ENCODE measurements at regions not wholly inside any gene's neighbourhood (a gene's known extent, or its start where the extent isn't known, plus 50 kb on each side); places are given as distances from the start of the nearest gene placed in this dataset.

DNA sequence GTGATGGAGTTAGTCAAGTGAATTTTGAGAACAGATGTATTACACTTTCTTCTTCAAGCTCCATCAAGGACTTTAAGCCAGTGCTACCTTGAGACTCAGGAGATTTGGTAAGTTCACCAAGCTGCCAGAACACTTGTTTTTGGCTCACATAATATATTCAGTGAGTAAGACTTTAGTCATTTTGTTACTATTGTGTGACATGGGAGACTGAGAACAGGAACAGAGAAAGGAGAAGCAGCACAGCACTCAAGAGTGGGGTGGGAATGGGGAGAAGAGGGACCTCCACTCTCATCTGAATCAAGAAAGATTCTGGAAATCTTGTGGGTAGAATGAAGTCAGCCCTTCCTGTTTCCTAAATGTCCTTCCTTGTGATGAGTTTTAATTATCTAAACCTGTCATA lies 87.3 kb upstream of the TET2 start:
- TF ChIP-seq, protein P1, sequence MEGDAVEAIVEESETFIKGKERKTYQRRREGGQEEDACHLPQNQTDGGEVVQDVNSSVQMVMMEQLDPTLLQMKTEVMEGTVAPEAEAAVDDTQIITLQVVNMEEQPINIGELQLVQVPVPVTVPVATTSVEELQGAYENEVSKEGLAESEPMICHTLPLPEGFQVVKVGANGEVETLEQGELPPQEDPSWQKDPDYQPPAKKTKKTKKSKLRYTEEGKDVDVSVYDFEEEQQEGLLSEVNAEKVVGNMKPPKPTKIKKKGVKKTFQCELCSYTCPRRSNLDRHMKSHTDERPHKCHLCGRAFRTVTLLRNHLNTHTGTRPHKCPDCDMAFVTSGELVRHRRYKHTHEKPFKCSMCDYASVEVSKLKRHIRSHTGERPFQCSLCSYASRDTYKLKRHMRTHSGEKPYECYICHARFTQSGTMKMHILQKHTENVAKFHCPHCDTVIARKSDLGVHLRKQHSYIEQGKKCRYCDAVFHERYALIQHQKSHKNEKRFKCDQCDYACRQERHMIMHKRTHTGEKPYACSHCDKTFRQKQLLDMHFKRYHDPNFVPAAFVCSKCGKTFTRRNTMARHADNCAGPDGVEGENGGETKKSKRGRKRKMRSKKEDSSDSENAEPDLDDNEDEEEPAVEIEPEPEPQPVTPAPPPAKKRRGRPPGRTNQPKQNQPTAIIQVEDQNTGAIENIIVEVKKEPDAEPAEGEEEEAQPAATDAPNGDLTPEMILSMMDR (IDR thresholded peaks at IDR 0.05; ENCODE audit: low read depth, low read length) = no peak
- no peak for DNase-seq (ENCODE audit: extremely low read depth, low read depth)

DNA sequence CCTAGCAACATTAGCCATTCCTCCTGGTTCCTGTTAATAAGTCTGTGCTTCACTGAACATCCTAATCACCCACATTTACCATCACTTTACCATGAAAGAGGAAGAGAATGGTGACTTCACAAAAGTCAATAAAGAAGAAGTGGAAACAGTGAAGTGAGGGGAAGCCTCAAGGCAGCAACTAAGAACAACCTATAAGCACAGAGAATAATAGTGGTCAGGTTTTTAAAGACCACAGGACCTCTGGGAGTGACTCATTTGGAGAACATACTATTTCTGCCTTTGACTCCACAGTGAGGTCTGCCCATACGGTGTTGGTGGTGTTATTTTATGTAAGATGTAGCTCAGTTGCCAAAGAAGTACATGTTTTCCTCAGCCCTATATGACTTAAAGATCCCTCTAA lies 86.0 kb upstream of the TET2 start:
- TF ChIP-seq, protein P1 (IDR thresholded peaks at IDR 0.05; ENCODE audit: low read depth, low read length) = no peak
- DNase-seq (ENCODE audit: extremely low read depth, low read depth) = no peak

GRCh38 chr4:105061136-105061696 lies 85.5 kb upstream of the TET2 start:
- no peak for DNase-seq (ENCODE audit: extremely low read depth, low read depth)
- TF ChIP-seq, protein P1 (IDR thresholded peaks at IDR 0.05; ENCODE audit: low read depth, low read length) = no peak

GRCh38 chr4:105061731-105062130 lies 84.9 kb upstream of the TET2 start:
- TF ChIP-seq, protein P1 (IDR thresholded peaks at IDR 0.05; ENCODE audit: low read depth, low read length) = no peak
- no peak for DNase-seq (ENCODE audit: extremely low read depth, low read depth)

GRCh38 chr4:105066401-105066800 lies 80.3 kb upstream of the TET2 start:
- DNase-seq (ENCODE audit: extremely low read depth, low read depth) = no peak
- TF ChIP-seq, protein P1 (IDR thresholded peaks at IDR 0.05; ENCODE audit: low read depth, low read length) = no peak

DNA sequence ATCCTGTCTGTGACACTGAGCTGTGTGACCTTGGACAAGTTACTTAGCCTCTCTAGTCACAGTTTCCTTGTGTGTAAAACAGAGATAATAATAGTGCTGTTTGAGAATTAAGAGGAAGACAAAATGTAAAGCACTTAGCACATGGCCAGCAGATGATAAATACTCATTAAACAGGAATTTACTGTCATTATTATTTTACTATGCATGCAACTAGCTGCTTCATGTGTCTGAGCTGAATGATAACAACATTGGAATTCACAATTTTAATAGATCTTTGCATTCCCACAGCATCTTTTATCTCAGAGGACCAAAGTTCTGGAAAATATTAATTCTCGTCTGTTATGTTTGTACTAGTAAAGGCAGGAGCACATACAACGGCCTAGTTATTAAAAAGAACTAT lies 79.2 kb upstream of the TET2 start:
- TF ChIP-seq, protein P1 (IDR thresholded peaks at IDR 0.05; ENCODE audit: low read depth, low read length) = no peak
- no peak for DNase-seq (ENCODE audit: extremely low read depth, low read depth)

- TF ChIP-seq, protein P1 (IDR thresholded peaks at IDR 0.05; ENCODE audit: low read depth, low read length) = no peak
- no peak for DNase-seq (ENCODE audit: extremely low read depth, low read depth)
These were observed 78.7 kb upstream of the TET2 start for GRCh38 chr4:105067946-105068345.

All from AG09319 (cell line).